ENCODE measurements at regions not wholly inside any gene's neighbourhood (a gene's known extent, or its start where the extent isn't known, plus 50 kb on each side); places are given as distances from the start of the nearest gene placed in this dataset.

- TF ChIP-seq, protein P1, sequence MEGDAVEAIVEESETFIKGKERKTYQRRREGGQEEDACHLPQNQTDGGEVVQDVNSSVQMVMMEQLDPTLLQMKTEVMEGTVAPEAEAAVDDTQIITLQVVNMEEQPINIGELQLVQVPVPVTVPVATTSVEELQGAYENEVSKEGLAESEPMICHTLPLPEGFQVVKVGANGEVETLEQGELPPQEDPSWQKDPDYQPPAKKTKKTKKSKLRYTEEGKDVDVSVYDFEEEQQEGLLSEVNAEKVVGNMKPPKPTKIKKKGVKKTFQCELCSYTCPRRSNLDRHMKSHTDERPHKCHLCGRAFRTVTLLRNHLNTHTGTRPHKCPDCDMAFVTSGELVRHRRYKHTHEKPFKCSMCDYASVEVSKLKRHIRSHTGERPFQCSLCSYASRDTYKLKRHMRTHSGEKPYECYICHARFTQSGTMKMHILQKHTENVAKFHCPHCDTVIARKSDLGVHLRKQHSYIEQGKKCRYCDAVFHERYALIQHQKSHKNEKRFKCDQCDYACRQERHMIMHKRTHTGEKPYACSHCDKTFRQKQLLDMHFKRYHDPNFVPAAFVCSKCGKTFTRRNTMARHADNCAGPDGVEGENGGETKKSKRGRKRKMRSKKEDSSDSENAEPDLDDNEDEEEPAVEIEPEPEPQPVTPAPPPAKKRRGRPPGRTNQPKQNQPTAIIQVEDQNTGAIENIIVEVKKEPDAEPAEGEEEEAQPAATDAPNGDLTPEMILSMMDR (IDR thresholded peaks at IDR 0.05; ENCODE audit: insufficient read depth, low read length, poor library complexity, severe bottlenecking) = no peak
- TF ChIP-seq EZH2phosphoT487 (conservative IDR thresholded peaks at IDR 0.05; ENCODE audit: low read length) = no peak
- Histone ChIP-seq H3K4me3 (ENCODE audit: insufficient read depth, low read length, poor library complexity, severe bottlenecking) (no peak overlapping the region), H3K9me2 (replicated peaks; ENCODE audit: insufficient read depth, low read length) (no peaks in the 10 kb centered on the region), H2AFZ (ENCODE audit: low read depth, low read length, severe bottlenecking) (no peak overlapping the region), H3K9me3 (ENCODE audit: insufficient read depth, low read length) (no peaks in the 10 kb centered on the region), H3K27me3 (ENCODE audit: low read length) (no peaks in the 10 kb centered on the region), H4K20me1 (ENCODE audit: low read depth, low read length) (no peaks in the 10 kb centered on the region), H3K4me2 (ENCODE audit: low read depth, low read length, poor library complexity, severe bottlenecking) (no peak overlapping the region), H3K27ac (ENCODE audit: low read depth, low read length) (no peak overlapping the region), H3F3A (ENCODE audit: insufficient read depth) (no peaks in the 10 kb centered on the region), H3K79me2 (ENCODE audit: insufficient read depth, low read length) (no peaks in the 10 kb centered on the region), H3K36me3 (ENCODE audit: low read length) (no peaks in the 10 kb centered on the region), H3K9ac (ENCODE audit: low read length) (no peak overlapping the region)
Measured at GRCh38 chr10:118853916-118854315, 99.1 kb upstream of the CACUL1 start.

DNA sequence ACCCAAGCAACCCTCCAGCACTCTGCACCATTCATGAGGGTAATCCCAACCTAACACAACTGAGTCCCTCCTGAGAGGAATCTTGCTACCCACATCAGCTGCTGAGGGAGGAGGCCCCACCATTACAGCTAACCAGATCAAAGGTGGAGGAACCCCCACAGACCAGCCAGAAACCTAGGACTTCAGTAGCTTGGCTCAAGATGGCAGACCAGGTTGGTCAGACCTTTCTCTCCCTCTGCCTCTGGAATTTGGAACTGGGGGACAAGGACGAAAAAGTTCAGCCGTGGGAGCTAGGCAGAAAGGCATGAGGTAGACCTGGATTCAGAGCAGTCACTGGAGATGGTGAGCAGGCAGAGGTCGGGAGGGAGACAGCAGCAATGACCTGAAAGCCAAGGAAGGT, 101.3 kb upstream of the CACUL1 start:
- Histone ChIP-seq H3K27ac (ENCODE audit: low read depth, low read length) (no peak overlapping the region), H3K9me2 (replicated peaks; ENCODE audit: insufficient read depth, low read length) (no peaks in the 10 kb centered on the region), H2AFZ (ENCODE audit: low read depth, low read length, severe bottlenecking) (no peak overlapping the region), H4K20me1 (ENCODE audit: low read depth, low read length) (no peaks in the 10 kb centered on the region), H3K9me3 (ENCODE audit: insufficient read depth, low read length) (no peaks in the 10 kb centered on the region), H3K27me3 (ENCODE audit: low read length) (no peaks in the 10 kb centered on the region), H3F3A (ENCODE audit: insufficient read depth) (no peaks in the 10 kb centered on the region), H3K9ac (ENCODE audit: low read length) (no peak overlapping the region), H3K4me3 (ENCODE audit: insufficient read depth, low read length, poor library complexity, severe bottlenecking) (no peak overlapping the region), H3K79me2 (ENCODE audit: insufficient read depth, low read length) (no peaks in the 10 kb centered on the region), H3K4me2 (ENCODE audit: low read depth, low read length, poor library complexity, severe bottlenecking) (no peak overlapping the region), H3K36me3 (ENCODE audit: low read length) (no peaks in the 10 kb centered on the region)
- TF ChIP-seq, protein P1 (IDR thresholded peaks at IDR 0.05; ENCODE audit: insufficient read depth, low read length, poor library complexity, severe bottlenecking) = no peak
- TF ChIP-seq EZH2phosphoT487 (conservative IDR thresholded peaks at IDR 0.05; ENCODE audit: low read length) = no peak

DNA sequence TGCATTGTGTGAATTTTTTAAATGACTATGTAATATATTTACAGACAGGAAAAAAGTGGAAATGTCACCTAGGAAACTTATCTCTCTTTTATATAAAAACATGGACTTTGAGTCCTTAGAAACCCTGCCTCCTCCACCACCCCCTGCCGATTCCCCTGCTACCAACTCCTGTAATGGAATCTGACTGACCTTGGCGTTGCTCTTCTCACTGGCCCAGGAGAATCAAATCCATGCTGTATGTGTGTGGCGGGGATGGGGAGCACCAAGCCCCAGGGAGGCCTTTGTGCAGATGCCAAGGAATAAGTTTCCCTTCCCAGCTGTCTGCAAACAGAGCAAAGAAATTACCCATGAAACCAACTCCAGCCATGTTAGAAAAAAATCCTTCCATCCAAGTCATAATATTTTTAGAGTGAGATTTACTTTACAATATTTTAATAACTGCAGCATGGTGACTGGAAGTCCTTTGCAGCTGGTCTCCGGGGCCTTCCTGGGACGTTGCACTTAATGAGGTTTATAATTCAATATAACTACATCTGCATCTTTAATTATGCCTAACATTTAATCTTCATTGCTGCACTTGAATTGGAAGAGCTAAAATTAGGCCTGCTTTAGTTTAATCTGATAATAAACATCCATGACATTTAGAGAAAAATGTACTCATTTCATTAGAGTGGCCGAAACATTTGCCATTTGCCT, 111.4 kb upstream of the CACUL1 start:
- Histone ChIP-seq H4K20me1 (ENCODE audit: low read depth, low read length) (no peaks in the 10 kb centered on the region), H3K9me3 (ENCODE audit: insufficient read depth, low read length) (no peaks in the 10 kb centered on the region), H3K9ac (ENCODE audit: low read length) (no peak overlapping the region), H3K27ac (ENCODE audit: low read depth, low read length) (no peak overlapping the region), H3F3A (ENCODE audit: insufficient read depth) (no peaks in the 10 kb centered on the region), H2AFZ (ENCODE audit: low read depth, low read length, severe bottlenecking) (no peak overlapping the region), H3K79me2 (ENCODE audit: insufficient read depth, low read length) (no peaks in the 10 kb centered on the region), H3K27me3 (ENCODE audit: low read length) (no peaks in the 10 kb centered on the region), H3K36me3 (ENCODE audit: low read length) (no peaks in the 10 kb centered on the region), H3K9me2 (replicated peaks; ENCODE audit: insufficient read depth, low read length) (no peaks in the 10 kb centered on the region), H3K4me2 (ENCODE audit: low read depth, low read length, poor library complexity, severe bottlenecking) (no peak overlapping the region), H3K4me3 (ENCODE audit: insufficient read depth, low read length, poor library complexity, severe bottlenecking) (no peak overlapping the region)
- no peak for TF ChIP-seq EZH2phosphoT487 (conservative IDR thresholded peaks at IDR 0.05; ENCODE audit: low read length)
- TF ChIP-seq, protein P1 (IDR thresholded peaks at IDR 0.05; ENCODE audit: insufficient read depth, low read length, poor library complexity, severe bottlenecking) = no peak

Measured in SU-DHL-6 (cell line).